Fibroblast of villous mesenchyme (primary cell): ENCODE measurements at regions not wholly inside any gene's neighbourhood (a gene's known extent, or its start where the extent isn't known, plus 50 kb on each side); places are given as distances from the start of the nearest gene placed in this dataset. TPM values are rescaled to one million over a fixed set of nuclear protein-coding genes. Genes with fewer than 3 reads are reported as not detected.

Source experiments
- DNase-seq: peaks from one replicate; pipeline ENCODE4 v3.0.0-alpha.2; 2010; ENCODE audit warnings: low read depth
- H3K4me3 ChIP-seq: 2 replicates; pipeline ENCODE4 v1.5.1; 2011; ENCODE audit warnings: low read depth, mild to moderate bottlenecking, low read length
- small RNA-seq: library from RNA; depleted of rRNA; stranded (forward); fragments of <200 nt; gene quantifications from one replicate; pipeline ENCODE3, GENCODE V24; 2012
- TF ChIP-seq, protein P1 (sequence below): IDR thresholded peaks from 2 replicates; pipeline ENCODE4 v1.5.1; 2012; ENCODE audit warnings: low read depth, mild to moderate bottlenecking, low read length; ENCODE audit not compliant: insufficient read depth

DNA sequence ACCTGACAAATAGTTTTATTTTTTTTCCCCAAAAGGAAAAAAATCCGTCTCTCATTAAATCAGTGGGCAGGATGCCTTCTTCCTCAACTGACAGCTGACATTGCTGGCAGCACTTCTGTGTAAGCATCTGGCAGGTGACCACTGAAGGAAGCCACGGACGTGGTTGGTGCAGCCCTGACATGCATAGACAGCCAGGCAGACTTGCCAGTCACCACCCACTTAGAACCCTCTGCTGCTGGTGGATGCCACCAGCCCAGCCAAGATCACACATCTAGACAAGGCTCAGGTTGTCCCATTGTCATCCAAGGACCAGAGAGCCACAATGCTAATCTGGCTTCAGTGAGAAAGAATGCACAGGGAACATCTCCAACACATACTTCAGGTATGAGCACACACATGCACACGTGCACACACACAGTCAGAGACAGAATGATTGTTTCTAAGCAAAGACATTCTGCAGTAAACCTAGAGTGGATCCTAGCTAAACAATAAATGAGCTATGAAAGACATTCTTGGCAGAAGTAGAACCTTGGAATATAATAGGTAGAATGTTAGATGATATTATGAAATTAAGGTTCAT is 49.8 kb upstream of the BMAL1 start:
- TF ChIP-seq, protein P1, sequence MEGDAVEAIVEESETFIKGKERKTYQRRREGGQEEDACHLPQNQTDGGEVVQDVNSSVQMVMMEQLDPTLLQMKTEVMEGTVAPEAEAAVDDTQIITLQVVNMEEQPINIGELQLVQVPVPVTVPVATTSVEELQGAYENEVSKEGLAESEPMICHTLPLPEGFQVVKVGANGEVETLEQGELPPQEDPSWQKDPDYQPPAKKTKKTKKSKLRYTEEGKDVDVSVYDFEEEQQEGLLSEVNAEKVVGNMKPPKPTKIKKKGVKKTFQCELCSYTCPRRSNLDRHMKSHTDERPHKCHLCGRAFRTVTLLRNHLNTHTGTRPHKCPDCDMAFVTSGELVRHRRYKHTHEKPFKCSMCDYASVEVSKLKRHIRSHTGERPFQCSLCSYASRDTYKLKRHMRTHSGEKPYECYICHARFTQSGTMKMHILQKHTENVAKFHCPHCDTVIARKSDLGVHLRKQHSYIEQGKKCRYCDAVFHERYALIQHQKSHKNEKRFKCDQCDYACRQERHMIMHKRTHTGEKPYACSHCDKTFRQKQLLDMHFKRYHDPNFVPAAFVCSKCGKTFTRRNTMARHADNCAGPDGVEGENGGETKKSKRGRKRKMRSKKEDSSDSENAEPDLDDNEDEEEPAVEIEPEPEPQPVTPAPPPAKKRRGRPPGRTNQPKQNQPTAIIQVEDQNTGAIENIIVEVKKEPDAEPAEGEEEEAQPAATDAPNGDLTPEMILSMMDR, result no peak
- no peak overlapping the region for H3K4me3 ChIP-seq
- no peak for DNase-seq

Small RNAs in the stretch of these regions (small RNA-seq; reads per million reads assigned to genes)
- not detected for gene AC022878.1
